Fibroblast of pulmonary artery (primary cell): ENCODE measurements at regions not wholly inside any gene's neighbourhood (a gene's known extent, or its start where the extent isn't known, plus 50 kb on each side); places are given as distances from the start of the nearest gene placed in this dataset.

ENCODE experiments used
- DNase-seq: peaks from one replicate; pipeline ENCODE4 v3.0.0-alpha.2; 2010; ENCODE audit warnings: low read depth
- H3K4me3 ChIP-seq: replicated peaks from 2 replicates; pipeline ENCODE4 v1.5.1; 2011; ENCODE audit warnings: low read depth, mild to moderate bottlenecking, control low read depth, low read length, moderate library complexity
- TF ChIP-seq, protein P1 (sequence below): IDR thresholded peaks from 2 replicates; pipeline ENCODE4 v1.5.1; 2011; ENCODE audit warnings: mild to moderate bottlenecking, control low read depth, low read length, inconsistent platforms; ENCODE audit errors: missing control alignments

DNA sequence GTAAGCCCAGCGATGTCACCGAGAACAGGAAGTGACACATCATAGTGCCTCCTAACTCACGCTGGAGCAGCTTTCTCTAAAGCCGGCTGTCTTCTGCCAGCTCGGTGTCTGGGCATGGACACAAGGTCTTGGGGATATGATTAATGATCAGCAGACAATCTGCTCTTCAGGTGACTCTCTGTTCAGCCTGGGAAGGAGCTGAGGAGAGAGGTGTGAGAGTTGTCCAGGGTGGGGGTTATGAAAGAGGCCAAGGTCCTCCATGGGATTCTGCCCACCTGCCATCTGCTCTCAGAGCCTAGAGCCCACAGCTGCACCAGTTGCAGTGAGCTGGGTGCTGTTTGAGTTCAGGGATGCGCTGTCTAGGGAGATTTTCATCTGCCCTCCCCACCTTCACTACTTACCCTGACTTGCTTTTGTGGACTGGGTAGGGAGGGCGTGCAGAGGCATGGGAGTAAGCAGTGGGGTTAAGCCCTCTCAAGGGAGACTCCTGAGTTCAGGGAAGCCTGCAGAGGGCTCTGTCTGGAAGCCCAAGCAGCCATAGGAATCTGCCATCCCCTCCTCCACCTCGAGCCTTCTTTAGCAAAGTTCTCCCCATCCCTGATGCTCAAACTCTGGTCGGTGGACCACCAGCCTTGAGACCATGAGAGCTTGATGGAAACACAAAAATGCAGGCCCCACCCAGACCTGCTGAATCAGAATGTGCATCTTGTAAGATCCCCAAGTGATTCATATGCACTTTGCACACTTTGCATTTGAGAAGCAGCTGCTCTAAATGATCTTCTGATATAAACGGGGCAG is 539.7 kb downstream of the RFC3 start:
- no peak overlapping the region for H3K4me3 ChIP-seq
- peak; percentile 74 for DNase-seq
- TF ChIP-seq, protein P1, sequence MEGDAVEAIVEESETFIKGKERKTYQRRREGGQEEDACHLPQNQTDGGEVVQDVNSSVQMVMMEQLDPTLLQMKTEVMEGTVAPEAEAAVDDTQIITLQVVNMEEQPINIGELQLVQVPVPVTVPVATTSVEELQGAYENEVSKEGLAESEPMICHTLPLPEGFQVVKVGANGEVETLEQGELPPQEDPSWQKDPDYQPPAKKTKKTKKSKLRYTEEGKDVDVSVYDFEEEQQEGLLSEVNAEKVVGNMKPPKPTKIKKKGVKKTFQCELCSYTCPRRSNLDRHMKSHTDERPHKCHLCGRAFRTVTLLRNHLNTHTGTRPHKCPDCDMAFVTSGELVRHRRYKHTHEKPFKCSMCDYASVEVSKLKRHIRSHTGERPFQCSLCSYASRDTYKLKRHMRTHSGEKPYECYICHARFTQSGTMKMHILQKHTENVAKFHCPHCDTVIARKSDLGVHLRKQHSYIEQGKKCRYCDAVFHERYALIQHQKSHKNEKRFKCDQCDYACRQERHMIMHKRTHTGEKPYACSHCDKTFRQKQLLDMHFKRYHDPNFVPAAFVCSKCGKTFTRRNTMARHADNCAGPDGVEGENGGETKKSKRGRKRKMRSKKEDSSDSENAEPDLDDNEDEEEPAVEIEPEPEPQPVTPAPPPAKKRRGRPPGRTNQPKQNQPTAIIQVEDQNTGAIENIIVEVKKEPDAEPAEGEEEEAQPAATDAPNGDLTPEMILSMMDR: no peak

DNA sequence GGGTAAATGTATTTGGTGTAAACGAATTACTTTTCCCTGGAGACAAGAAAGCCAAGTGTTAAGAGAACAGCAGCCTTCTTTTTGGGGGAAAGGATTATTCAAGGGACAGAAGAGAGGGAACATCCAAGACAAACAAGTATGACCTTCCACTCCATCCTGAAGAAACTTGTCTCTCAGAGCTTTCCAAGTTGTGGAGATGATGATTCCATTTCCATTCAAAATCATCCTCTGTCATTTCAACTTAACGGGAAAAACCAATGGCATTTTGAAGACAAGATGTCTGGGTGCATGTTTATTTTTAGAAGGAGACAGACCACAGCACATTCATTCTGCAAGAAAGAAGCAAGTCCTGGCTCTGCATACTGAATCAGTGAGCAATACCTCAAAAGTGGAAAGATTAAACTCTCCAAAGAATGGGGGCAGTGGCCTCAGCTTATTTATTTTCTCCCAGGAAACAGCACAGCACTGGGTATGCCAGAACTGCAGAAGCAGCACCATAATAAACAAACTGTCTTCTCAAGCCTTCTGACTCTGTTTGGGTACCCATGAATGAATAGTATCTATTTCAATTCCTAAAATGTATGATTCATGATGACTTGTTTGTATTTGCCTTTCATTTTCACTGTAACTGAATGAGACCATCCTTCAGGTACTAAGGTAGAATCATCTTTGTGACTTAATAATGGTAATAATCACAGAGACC is 541.0 kb downstream of the RFC3 start:
- TF ChIP-seq, protein P1: no peak
- DNase-seq: peak; percentile 65
- no peak overlapping the region for H3K4me3 ChIP-seq

DNA sequence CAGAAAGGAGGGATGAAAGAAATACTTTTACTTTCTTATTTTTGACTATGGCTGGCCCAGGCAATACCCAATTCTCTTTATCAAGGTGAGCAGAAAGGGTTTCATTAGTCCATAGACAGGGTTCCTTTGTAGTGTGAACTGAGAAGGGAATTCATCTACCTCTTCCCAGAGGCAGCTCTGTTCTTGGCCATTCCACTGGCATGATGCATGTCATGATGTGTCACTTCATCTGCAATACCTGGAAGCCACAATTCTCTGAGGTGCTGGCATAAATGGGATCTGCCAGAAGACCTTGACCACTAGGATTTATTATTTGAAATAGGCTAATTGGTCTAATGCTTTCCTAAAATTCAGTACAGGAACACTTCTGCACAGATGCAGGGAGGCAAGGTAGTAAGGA is 542.8 kb downstream of the RFC3 start:
- no peak overlapping the region for H3K4me3 ChIP-seq
- no peak for DNase-seq
- TF ChIP-seq, protein P1: no peak

DNA sequence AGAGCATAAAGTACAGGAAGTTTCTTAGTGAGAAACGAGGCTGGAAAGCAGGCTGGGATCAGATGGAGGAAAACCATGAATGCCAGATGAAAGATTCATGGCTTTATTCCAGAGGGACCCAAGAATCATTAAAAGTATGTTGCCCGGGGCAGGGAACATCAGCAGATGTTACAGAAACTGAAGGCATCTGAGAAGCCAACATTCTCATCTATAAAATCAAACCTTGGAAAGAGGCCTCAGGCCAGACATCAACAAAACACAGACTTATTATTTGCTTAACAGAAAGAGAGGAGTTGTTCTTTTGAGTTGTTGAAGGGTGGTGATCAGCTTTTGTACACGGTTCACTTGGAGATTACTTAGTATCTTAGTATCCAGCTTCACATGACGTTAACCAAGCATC is 543.6 kb downstream of the RFC3 start:
- no peak for DNase-seq
- TF ChIP-seq, protein P1: no peak
- no peak overlapping the region for H3K4me3 ChIP-seq

DNA sequence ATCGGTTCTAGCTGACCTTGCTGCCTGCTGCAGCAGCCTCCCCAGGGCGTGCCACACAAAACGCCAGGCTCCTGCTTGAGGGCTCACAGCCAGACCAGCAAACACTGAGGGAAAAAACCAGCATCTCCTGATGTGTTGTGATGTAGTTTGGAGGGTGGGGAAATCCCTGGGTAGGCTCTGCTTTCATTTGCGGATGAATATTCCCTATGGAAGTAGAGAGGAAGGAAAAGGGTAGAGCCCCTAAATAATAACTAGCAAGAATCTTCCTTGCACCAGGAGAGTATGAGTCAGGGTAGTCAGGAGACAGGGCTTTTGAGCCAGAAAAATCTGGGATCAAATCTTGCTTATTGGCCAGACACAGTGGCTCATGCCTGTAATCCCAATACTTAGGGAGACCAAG is 545.3 kb downstream of the RFC3 start:
- H3K4me3 ChIP-seq: no peak overlapping the region
- TF ChIP-seq, protein P1: no peak

DNA sequence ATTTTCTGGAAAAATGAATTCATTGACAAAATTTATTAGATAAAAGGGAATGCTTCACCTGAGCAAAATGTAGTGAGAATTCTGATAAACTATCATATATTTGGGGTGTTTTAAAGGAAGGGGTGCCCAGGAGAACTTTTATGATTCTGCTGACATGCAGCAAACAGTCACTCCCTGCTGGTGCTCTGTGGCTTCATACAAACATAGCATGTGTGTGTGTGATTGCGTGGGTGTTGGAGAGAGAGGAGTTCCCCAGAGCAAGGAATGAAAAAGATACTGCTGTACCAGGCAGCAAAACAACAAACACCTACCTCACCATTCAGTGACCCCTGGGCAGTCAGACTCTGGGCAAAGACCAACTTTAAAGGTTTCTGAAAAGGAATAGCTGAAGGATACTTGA is 546.7 kb downstream of the RFC3 start:
- no peak overlapping the region for H3K4me3 ChIP-seq
- DNase-seq: peak; percentile 55
- TF ChIP-seq, protein P1: no peak

More for the DNA sequence above, 545.3 kb downstream of the RFC3 start:
- DNase-seq: no peak

DNA sequence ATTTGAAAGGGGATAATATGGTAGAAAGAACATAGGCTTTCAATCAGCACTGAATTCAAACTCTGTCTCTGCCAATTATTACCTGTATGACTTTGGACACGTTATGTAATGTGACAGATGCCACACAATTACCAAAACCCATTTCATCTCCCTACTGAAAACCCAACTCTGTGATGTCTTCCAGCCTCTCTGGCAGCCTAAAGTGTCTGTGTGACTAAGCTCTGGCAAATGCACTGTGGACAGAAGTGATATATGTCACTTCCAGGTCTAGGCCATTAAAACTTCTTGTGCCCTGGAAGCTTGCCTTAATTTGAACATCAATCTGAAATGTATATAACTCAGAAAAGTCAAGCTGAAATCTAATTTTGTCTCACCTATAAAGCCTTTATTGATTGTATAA is 552.0 kb downstream of the RFC3 start:
- no peak overlapping the region for H3K4me3 ChIP-seq
- TF ChIP-seq, protein P1: no peak
- no peak for DNase-seq
